ENCODE measurements at regions not wholly inside any gene's neighbourhood (a gene's known extent, or its start where the extent isn't known, plus 50 kb on each side); places are given as distances from the start of the nearest gene placed in this dataset.
"Not testable (repeated sequence)": the region's sequence is repeated elsewhere in the genome, so short reads cannot be mapped to it uniquely, and the experiment has no call there.

GRCh38 chr4:85039526-85039925 lies 73.0 kb upstream of the WDFY3 start:
- ChIA-PET CTCF (ENCODE audit: low intra/inter-chr PET ratio) (no interaction called here), POLR2A (no interaction called here)
- WGBS (ENCODE audit: insufficient coverage, low coverage, missing lambda C conversion rate): 0% methylated on average over 1 of the region's 1 CpG
- H3K79me2 ChIP-seq (ENCODE audit: control insufficient read depth, insufficient read depth, low read length): no peaks in the 10 kb centered on the region
- FAIRE-seq (no peak), ATAC-seq (no peak), DNase-seq (ENCODE audit: extremely low read depth in 1 of 4, low spot score in 3 of 4) (no peak)
- H3K4me1 ChIP-seq (replicated peaks in 1 of 2; ENCODE audit: control insufficient read depth in 2 of 2, insufficient read depth in 2 of 2, low read length in 2 of 2): no peaks in the 10 kb centered on the region
- H3K9me3 ChIP-seq (replicated peaks; ENCODE audit: control insufficient read depth, insufficient read depth, low read depth, low read length): no peaks in the 10 kb centered on the region
- no peak overlapping the region for H3K27ac ChIP-seq (ENCODE audit: extremely low read depth, low read depth, low read length)
- intact Hi-C loops (cut with micrococcal nuclease): no loop called here
- H3K36me3 ChIP-seq (ENCODE audit: control insufficient read depth, insufficient read depth, low read length): no peaks in the 10 kb centered on the region
- no peaks in the 10 kb centered on the region for H4K20me1 ChIP-seq (replicated peaks; ENCODE audit: control insufficient read depth, insufficient read depth, low read length)
- in situ Hi-C loops (cut with MboI): no loop called here
- no peak overlapping the region for H3K4me2 ChIP-seq (ENCODE audit: insufficient read depth, low read length)
- H2AFZ ChIP-seq (ENCODE audit: low read depth, low read length): no peak overlapping the region
- H3K4me3 ChIP-seq: no peak overlapping the region
- no peaks in the 10 kb centered on the region for H3K9me1 ChIP-seq (ENCODE audit: control insufficient read depth, insufficient read depth, low read length)
- H3K9ac ChIP-seq (ENCODE audit: insufficient read depth in 1 of 2, low read depth in 2 of 2, low read length in 2 of 2): no peak overlapping the region
- BruUV-seq (replicated peaks): no TSS peak
- no peaks in the 10 kb centered on the region for H3K27me3 ChIP-seq (ENCODE audit: control insufficient read depth in 2 of 2, insufficient read depth in 2 of 2, low read length in 2 of 2)
- no peak for TF ChIP-seq MLX (CRISPR knock-in tag; conservative IDR thresholded peaks at IDR 0.05)

- H3K9me3 ChIP-seq (replicated peaks; ENCODE audit: control insufficient read depth, insufficient read depth, low read depth, low read length); H3K9me1 ChIP-seq (ENCODE audit: control insufficient read depth, insufficient read depth, low read length); CTCF ChIA-PET (ENCODE audit: low intra/inter-chr PET ratio); H3K4me2 ChIP-seq (ENCODE audit: insufficient read depth, low read length); FAIRE-seq; POLR2A ChIA-PET; intact Hi-C loops (cut with micrococcal nuclease); H3K27me3 ChIP-seq (ENCODE audit: control insufficient read depth in 2 of 2, insufficient read depth in 2 of 2, low read length in 2 of 2); H3K36me3 ChIP-seq (ENCODE audit: control insufficient read depth, insufficient read depth, low read length); in situ Hi-C loops (cut with MboI); H3K9ac ChIP-seq (ENCODE audit: insufficient read depth in 1 of 2, low read depth in 2 of 2, low read length in 2 of 2); H3K27ac ChIP-seq (ENCODE audit: extremely low read depth, low read depth, low read length); H3K4me3 ChIP-seq; H2AFZ ChIP-seq (ENCODE audit: low read depth, low read length); H4K20me1 ChIP-seq (replicated peaks; ENCODE audit: control insufficient read depth, insufficient read depth, low read length); BruUV-seq (replicated peaks); H3K4me1 ChIP-seq (replicated peaks in 1 of 2; ENCODE audit: control insufficient read depth in 2 of 2, insufficient read depth in 2 of 2, low read length in 2 of 2); H3K79me2 ChIP-seq (ENCODE audit: control insufficient read depth, insufficient read depth, low read length); TF ChIP-seq NR2C1 (tag; IDR thresholded peaks at IDR 0.05); NR2C2 (CRISPR knock-in tag; IDR thresholded peaks at IDR 0.05): not testable (repeated sequence)
- DNase-seq (ENCODE audit: extremely low read depth in 1 of 4, low spot score in 3 of 4): peak in 1 of 4 experiments; percentile 18
- TF ChIP-seq GABPA (tag; conservative IDR thresholded peaks at IDR 0.05; ENCODE audit: low read depth): 0 out of 2 replicates have a peak, but pooled peaks have one; percentile 14
- TF ChIP-seq NR2C1 (IDR thresholded peaks at IDR 0.05): peak; percentile 49
- peak; percentile 56 for TF ChIP-seq NR2C2 (tag; IDR thresholded peaks at IDR 0.05)
- peak in 2 of 3 experiments; percentile 11 to 57 for TF ChIP-seq YY1 (IDR thresholded peaks at IDR 0.05; ENCODE audit: borderline replicate concordance in 1 of 3, control insufficient read depth in 1 of 3, extremely low read depth in 1 of 3, insufficient read depth in 3 of 3, insufficient read length in 1 of 3, insufficient replicate concordance in 2 of 3, low read depth in 1 of 3, low read length in 2 of 3)
- WGBS (ENCODE audit: insufficient coverage, low coverage, missing lambda C conversion rate): 0% methylated on average over 6 of the region's 6 CpGs
- ATAC-seq: peak; percentile 55; the same call in 2 of the 3 replicates
Measured at GRCh38 chr4:85043812-85044496, 77.5 kb upstream of the WDFY3 start.

Measured in K562 (cell line).